NCI-H187 (cell line): ENCODE measurements at regions not wholly inside any gene's neighbourhood (a gene's known extent, or its start where the extent isn't known, plus 50 kb on each side); places are given as distances from the start of the nearest gene placed in this dataset.
"Not testable (repeated sequence)": the region's sequence is repeated elsewhere in the genome, so short reads cannot be mapped to it uniquely, and the experiment has no call there.

Experiments
- DNase-seq, 2 experiments: peaks; one replicate each; lab custom pipeline; 2025; lab: John Stamatoyannopoulos, UW

DNA sequence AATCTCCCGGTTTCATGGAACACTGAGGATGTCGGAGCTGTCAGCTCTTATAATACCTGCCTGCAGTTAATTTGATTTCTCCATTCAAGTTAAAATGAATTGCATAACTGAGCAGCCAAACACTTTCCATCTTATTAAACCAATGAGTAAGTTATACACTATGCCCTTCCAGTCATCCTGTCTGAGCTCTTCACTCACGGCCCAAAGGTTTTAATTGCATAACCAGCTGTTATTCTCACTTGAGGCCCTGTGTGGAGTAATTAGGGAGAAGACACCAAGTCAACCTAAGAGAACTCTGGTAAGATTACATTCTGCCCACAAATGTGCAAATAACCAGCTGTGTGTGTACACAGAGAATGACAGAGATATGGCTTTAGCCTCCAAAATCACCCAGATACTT lies 303.5 kb downstream of the TBC1D4 start:
- DNase-seq: no peak

DNA sequence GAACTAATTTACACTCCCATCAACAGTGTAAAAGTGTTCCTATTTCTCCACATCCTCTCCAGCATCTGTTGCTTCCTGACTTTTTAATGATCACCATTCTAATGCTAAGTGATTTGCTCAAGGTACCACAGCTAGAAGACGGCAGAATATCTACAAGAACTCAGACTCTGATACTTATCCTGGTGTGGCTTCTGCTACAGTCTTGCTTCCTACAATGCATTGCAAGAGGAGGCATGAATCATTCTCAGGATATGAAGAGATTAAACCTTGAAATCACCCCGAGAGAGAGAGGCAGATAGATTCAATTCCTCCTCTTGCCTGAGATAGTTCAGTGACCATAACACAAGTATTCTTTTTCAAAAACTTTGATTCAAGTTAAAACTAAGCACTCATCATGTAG lies 306.4 kb downstream of the TBC1D4 start:
- no peak for DNase-seq

DNA sequence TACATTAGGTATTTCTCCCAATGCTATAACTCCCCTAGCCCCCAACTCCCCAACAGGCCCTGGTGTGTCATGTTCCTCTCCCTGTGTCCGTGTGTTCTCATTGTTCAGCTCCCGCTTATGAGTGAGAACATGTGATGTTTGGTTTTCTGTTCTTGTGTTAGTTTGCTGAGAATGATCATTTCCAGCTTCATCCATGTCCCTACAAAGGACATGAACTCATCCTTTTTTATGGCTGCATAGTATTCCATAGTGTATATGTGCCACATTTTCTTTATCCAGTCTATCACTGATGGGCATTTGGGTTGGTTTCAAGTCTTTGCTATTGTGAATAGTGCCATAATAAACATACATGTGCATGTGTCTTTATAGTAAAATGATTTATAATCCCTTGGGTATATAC lies 306.9 kb downstream of the TBC1D4 start:
- not testable (repeated sequence) for DNase-seq

DNA sequence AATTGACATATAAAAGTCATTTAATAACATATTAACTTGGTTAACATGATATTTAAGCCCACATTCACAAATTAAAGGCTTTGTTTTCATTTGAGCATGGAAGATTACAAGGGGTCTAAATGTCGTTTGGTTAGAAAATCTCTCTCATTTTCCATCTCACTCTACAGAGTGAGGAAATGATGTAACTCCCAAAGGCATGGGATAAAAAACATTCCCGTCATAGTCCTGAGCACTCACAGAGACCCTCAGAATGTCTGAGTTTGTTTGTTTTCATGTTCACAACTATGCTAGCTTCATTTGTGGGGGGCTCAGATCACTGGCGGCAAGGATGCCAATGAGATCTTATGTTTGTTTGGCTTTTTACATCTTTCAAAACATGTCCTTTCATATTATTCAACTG lies 307.5 kb downstream of the TBC1D4 start:
- DNase-seq: no peak

DNA sequence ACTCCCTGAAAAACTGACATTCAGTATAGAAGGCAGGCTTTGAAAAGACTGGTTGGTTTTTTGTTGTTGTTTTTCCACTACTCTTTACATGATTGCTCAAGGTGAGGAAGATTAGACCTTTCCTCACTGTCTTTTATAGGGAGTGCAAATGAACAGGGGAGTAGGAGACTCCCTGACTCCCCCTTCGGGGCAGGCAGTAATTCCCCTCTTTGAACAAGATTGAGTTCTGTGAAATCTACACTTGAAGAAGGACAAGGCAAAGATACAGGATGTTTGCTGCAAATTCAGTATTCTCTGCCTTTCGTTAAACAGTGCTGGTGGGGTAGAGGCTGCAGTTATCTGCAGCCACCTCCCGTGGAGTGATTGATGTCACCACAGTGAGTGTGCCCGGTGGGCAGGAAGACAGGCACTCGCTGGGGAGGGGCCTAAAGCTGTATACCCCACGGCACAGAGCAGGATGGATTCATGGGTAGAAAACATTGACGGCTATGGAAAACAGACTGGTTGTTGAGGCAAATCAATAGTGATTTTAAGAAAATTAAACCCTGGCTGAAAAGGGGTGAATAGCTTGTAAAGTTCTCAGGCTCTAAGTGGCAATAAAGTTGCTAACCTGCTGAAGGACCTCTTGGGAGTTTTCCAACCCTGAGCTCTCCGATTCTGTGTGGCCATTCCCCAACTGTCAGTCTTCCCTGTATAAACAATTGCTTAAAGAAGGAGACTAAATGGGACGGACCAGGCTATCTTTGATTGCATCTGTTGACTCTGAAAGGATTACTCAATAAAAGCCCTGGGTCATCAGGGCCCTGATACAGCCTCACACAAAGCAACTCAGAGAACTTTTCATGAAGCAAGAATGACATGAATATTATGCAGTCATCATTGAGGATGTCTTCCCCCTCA lies 308.3 kb downstream of the TBC1D4 start:
- peak in 1 of 2 experiments; percentile 60 for DNase-seq

DNA sequence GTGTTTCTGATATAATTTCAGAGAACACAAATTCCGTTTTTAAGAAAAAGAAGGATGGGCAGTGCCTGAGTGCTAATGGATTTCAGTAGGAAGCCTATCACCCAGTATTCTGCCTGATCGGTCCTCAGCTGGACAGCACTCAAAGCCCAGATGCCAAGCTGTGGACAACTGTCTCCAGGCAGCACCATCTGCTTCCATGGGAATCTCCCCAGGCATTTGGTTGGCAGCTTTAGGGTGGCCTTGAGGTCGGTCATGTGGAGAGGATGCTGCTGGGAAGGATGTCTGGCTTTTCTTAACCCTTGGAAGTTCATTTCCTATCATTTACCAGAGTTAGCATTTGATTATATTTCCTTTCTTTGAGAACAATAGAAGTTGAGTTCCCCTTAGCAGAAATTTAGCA lies 311.7 kb downstream of the TBC1D4 start:
- no peak for DNase-seq

- DNase-seq: no peak
Measured at GRCh38 chr13:75165543-75166230, 316.3 kb downstream of the TBC1D4 start.

- DNase-seq: no peak
Measured at GRCh38 chr13:75161804-75162203, 320.2 kb downstream of the TBC1D4 start.

DNA sequence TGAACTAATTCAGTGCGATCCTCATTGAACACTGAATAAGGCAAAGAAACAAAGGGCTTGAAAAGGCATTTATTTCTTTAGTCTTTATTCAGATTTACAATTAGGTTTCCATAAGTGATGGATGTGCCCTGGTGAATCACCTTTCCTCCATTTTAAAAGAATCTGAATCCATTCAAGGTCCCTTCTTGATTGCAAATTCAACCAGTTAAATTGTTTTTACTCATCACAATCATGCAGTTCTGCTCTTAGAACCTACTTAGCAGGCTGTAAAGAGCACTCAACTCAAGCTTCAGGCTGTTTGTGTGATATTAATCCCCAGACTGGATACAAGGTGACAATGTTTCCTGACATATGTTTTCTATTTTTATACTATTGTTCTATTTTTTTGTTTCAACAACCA lies 321.0 kb downstream of the TBC1D4 start:
- DNase-seq: peak; percentile 42 to 43

- DNase-seq: no peak
Measured at GRCh38 chr13:75154331-75154730, 327.6 kb downstream of the TBC1D4 start.

- DNase-seq: no peak
Measured at GRCh38 chr13:75153834-75154233, 328.1 kb downstream of the TBC1D4 start.

GRCh38 chr13:75153386-75153785 lies 328.6 kb downstream of the TBC1D4 start:
- no peak for DNase-seq

DNA sequence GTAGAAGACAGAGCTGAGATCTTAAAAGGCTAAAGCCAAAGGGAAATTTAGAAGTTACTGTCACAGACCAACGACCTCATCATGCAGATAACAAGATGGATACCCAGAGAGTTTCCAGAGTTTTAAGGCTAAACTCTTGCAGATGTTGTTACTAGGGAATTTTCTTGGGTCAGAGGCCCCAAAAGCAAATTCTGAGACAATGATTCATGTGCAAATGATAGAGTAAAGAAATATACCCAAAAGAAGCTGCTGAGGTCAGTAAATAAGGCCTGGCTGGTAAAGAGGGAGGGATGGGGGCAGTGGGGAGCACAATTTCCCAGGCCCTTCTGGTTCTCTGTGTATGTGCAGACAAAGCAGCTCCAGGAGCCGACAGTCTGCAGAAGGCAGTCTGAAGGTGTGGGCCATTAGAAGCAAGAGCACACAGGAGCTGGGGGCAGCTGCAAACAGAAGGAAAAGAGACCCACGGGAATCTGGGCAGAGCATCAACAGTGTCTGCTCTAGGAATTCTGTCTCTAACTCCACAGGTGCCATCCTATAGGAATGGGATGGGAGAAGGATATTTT lies 330.8 kb downstream of the TBC1D4 start:
- DNase-seq: no peak

DNA sequence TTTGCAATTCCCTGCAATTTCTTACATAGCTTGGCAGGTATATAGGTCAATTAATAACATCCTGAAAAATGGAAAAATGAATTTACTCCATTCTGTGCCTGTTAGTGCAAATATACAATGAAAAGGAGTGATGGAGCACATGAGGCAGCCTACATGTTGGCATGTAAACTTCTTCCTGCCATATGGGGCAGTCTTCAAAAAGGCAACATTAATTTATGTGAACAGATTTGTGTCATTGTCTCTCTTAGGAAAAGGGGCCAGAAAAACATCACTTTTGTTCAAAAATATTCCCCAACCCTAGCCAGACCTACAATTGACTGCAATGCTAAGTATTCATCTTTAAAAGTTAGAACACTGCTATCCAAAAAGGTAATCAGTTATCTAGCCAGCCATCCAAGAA lies 332.2 kb downstream of the TBC1D4 start:
- DNase-seq: no peak

GRCh38 chr13:75147946-75148345 lies 334.0 kb downstream of the TBC1D4 start:
- DNase-seq: no peak

DNA sequence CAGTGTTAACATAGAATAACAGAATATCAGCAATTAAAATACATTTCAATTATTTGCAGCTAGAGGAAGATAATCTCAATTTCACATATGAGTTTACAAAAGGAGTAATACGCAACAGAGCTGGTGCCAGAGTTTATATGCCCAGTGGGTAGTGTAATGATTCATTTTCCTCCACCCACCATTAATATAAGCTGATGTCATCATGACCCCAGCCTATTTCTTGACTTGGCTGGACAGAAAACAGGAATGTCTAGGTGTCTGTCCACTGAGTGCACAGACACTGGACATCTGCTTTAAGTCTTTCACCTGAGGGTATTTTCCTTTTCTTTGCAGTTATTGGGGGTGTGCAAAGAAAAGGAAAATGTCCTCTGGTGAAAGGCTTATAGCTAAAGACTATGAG lies 335.5 kb downstream of the TBC1D4 start:
- no peak for DNase-seq

- no peak for DNase-seq
Measured at GRCh38 chr13:75145927-75146326, 336.0 kb downstream of the TBC1D4 start.

GRCh38 chr13:75139291-75139690 lies 342.7 kb downstream of the TBC1D4 start:
- no peak for DNase-seq

- no peak for DNase-seq
Measured at GRCh38 chr13:75137911-75138571, 343.9 kb downstream of the TBC1D4 start.

- no peak for DNase-seq
Measured at GRCh38 chr13:75136151-75136550, 345.8 kb downstream of the TBC1D4 start.

DNA sequence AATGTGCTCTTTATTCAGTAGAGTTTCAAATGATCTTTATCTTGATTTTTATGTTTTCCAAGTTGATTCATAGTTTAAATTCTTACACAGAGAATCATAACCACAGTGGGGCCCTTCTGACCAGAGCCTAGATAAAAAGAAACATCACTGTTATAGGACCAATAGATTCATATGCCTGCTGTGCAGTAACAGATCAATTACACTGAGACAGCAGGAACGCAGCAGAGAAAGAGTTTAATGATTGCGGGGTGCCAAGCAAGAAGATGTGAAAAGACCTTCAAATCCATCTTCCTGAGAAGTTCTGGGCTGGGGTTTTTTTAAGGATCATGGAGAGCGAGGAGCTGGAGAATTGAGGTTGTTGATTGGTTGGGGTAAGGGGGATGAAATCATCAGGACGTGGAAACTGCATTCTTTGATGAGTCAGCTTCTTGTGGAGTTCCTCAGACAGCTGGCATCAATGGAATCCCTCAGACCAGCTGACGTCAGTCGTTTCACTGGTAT lies 346.6 kb downstream of the TBC1D4 start:
- DNase-seq: no peak
